Caco-2 (cell line): ENCODE measurements at regions not wholly inside any gene's neighbourhood (a gene's known extent, or its start where the extent isn't known, plus 50 kb on each side); places are given as distances from the start of the nearest gene placed in this dataset.

Source experiments
- BruUV-seq: library from RNA; stranded (reverse); fragments of 400-500 nt; replicated peaks from 2 replicates; lab custom pipeline; 2021; lab: Mats Ljungman, UMichigan
- CTCF ChIA-PET: fragments of 300-600 bp; sonication (Branson Sonifier 250); formaldehyde crosslinking; loops from one replicate; lab custom pipeline; 2022; ENCODE audit warnings: antibody characterized with exemption; lab: Charles Lee
- POLR2A ChIA-PET: fragments of 300-600 bp; sonication (Branson Sonifier 250); formaldehyde crosslinking; loops from one replicate; lab custom pipeline; 2022; ENCODE audit warnings: antibody characterized with exemption; lab: Charles Lee
- DNase-seq, 2 experiments: peaks; one replicate each; pipeline versions ENCODE4 v3.0.0 to v3.0.0-alpha.2; 2020 to 2022
- H3K27me3 ChIP-seq: replicated peaks from 2 replicates; pipeline ENCODE4 v1.6.0; 2011; ENCODE audit warnings: low read length; ENCODE audit not compliant: control insufficient read depth, insufficient read depth
- H3K36me3 ChIP-seq: 2 replicates; pipeline ENCODE4 v1.5.1; 2011; ENCODE audit warnings: low read length; ENCODE audit not compliant: control insufficient read depth, insufficient read depth
- H3K4me1 ChIP-seq: fragments of 250-450 bp; sonication (Bioruptor Pico); 2 replicates; pipeline ENCODE4 v1.5.1; 2020; ENCODE audit warnings: mild to moderate bottlenecking
- H3K4me3 ChIP-seq: 2 replicates; pipeline ENCODE4 v1.5.1; 2011; ENCODE audit warnings: low read depth, mild to moderate bottlenecking, control low read depth, low read length
- H3K9me3 ChIP-seq: fragments of 250-450 bp; sonication (Bioruptor Pico); 2 replicates; pipeline ENCODE4 v1.5.1; 2020; ENCODE audit warnings: mild to moderate bottlenecking, moderate library complexity
- H3K27ac Mint-ChIP-seq: one replicate; pipeline ENCODE4 v1.8.0; 2022; ENCODE audit warnings: mixed read lengths; ENCODE audit not compliant: unreplicated experiment
- H3K27me3 Mint-ChIP-seq: one replicate; pipeline ENCODE4 v1.8.0; 2022; ENCODE audit warnings: mixed read lengths; ENCODE audit not compliant: insufficient read depth, unreplicated experiment
- H3K36me3 Mint-ChIP-seq: one replicate; pipeline ENCODE4 v1.8.0; 2022; ENCODE audit warnings: mild to moderate bottlenecking, mixed read lengths; ENCODE audit not compliant: insufficient read depth, unreplicated experiment
- H3K4me1 Mint-ChIP-seq: one replicate; pipeline ENCODE4 v1.8.0; 2022; ENCODE audit warnings: low read depth, mixed read lengths; ENCODE audit not compliant: unreplicated experiment
- H3K4me3 Mint-ChIP-seq: one replicate; pipeline ENCODE4 v1.8.0; 2022; ENCODE audit warnings: mild to moderate bottlenecking, moderate library complexity, mixed read lengths; ENCODE audit not compliant: unreplicated experiment
- H3K9me3 Mint-ChIP-seq: one replicate; pipeline ENCODE4 v1.8.0; 2022; ENCODE audit warnings: mixed read lengths; ENCODE audit not compliant: unreplicated experiment
- intact Hi-C: fragments of 100-400 bp; cut with micrococcal nuclease; formaldehyde crosslinking; loops from one replicate; pipeline ENCODE4 v1.10.0; 2022; ENCODE audit not compliant: unreplicated experiment
- TF ChIP-seq, protein P1 (sequence below), 2 experiments: fragments of 200-600 bp in 1 of 2; IDR thresholded peaks; 1 replicate in 1 of 2; 2 replicates in 1 of 2; pipeline versions ENCODE4 v1.5.1 to v1.8.0; 2011 to 2022; ENCODE audit warnings: antibody characterized with exemption in 1 of 2, control low read depth in 1 of 2, inconsistent platforms in 1 of 2, low read depth in 1 of 2, low read length in 1 of 2, mild to moderate bottlenecking in 1 of 2, moderate library complexity in 1 of 2; ENCODE audit not compliant: insufficient read depth in 1 of 2, severe bottlenecking in 1 of 2, unreplicated experiment in 1 of 2

GRCh38 chr2:67135208-67135607, 261.9 kb upstream of the ETAA1 start:
- CTCF ChIA-PET: no interaction called here
- H3K27ac Mint-ChIP-seq: no peak overlapping the region
- H3K27me3 Mint-ChIP-seq: peaks cover 3% of the 10 kb centered on the region
- intact Hi-C loops: no loop called here
- POLR2A ChIA-PET: no interaction called here
- no peak overlapping the region for H3K4me3 ChIP-seq
- no peak overlapping the region for H3K4me3 Mint-ChIP-seq
- no peaks in the 10 kb centered on the region for H3K4me1 ChIP-seq
- H3K27me3 ChIP-seq: no peaks in the 10 kb centered on the region
- H3K36me3 Mint-ChIP-seq: no peaks in the 10 kb centered on the region
- TF ChIP-seq, protein P1, sequence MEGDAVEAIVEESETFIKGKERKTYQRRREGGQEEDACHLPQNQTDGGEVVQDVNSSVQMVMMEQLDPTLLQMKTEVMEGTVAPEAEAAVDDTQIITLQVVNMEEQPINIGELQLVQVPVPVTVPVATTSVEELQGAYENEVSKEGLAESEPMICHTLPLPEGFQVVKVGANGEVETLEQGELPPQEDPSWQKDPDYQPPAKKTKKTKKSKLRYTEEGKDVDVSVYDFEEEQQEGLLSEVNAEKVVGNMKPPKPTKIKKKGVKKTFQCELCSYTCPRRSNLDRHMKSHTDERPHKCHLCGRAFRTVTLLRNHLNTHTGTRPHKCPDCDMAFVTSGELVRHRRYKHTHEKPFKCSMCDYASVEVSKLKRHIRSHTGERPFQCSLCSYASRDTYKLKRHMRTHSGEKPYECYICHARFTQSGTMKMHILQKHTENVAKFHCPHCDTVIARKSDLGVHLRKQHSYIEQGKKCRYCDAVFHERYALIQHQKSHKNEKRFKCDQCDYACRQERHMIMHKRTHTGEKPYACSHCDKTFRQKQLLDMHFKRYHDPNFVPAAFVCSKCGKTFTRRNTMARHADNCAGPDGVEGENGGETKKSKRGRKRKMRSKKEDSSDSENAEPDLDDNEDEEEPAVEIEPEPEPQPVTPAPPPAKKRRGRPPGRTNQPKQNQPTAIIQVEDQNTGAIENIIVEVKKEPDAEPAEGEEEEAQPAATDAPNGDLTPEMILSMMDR (IDR thresholded peaks at IDR 0.05; ENCODE audit: insufficient read depth in 1 of 2, low read depth in 1 of 2, low read length in 1 of 2, severe bottlenecking in 1 of 2, unreplicated experiment in 1 of 2): no peak
- DNase-seq: no peak
- 0 out of 2 replicates have a peak, but pooled peaks cover 3% of the 10 kb centered on the region for H3K9me3 ChIP-seq
- no peaks in the 10 kb centered on the region for H3K36me3 ChIP-seq
- peaks cover 7% of the 10 kb centered on the region for H3K4me1 Mint-ChIP-seq
- no TSS peak for BruUV-seq
- no peaks in the 10 kb centered on the region for H3K9me3 Mint-ChIP-seq

DNA sequence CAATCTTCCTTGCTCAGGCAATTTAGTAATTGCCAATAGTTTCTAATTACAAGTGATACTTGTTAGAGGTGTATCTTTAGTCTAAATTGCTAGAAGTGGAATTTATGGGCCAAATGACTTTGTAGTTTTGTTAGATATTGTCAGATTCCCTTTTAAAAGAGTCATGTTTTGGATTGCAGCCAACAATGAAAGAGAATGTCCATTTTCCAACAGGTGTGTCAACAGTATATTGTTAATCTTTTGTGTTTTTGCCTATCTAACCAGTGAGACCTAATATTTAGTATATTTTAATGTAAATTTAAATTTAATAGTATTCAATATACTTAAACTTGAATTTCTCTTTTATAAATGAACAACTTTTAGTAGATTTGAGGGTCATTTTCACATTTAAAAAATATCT, 259.4 kb upstream of the ETAA1 start:
- H3K36me3 Mint-ChIP-seq: no peaks in the 10 kb centered on the region
- H3K27me3 Mint-ChIP-seq: peaks cover 6% of the 10 kb centered on the region
- no peak overlapping the region for H3K4me3 Mint-ChIP-seq
- no TSS peak for BruUV-seq
- Histone ChIP-seq H3K4me3 (no peak overlapping the region), H3K4me1 (no peaks in the 10 kb centered on the region), H3K36me3 (no peaks in the 10 kb centered on the region), H3K9me3 (0 out of 2 replicates have a peak, but pooled peaks cover 3% of the 10 kb centered on the region), H3K27me3 (no peaks in the 10 kb centered on the region)
- H3K9me3 Mint-ChIP-seq: no peaks in the 10 kb centered on the region
- ChIA-PET POLR2A (no interaction called here), CTCF (no interaction called here)
- TF ChIP-seq, protein P1 (IDR thresholded peaks at IDR 0.05; ENCODE audit: insufficient read depth in 1 of 2, low read depth in 1 of 2, low read length in 1 of 2, severe bottlenecking in 1 of 2, unreplicated experiment in 1 of 2): no peak
- intact Hi-C loops: no loop called here
- no peak for DNase-seq
- no peaks in the 10 kb centered on the region for H3K4me1 Mint-ChIP-seq
- no peak overlapping the region for H3K27ac Mint-ChIP-seq

GRCh38 chr2:67142071-67142470, 255.1 kb upstream of the ETAA1 start:
- no peaks in the 10 kb centered on the region for H3K9me3 Mint-ChIP-seq
- no peaks in the 10 kb centered on the region for H3K4me1 Mint-ChIP-seq
- no peak overlapping the region for H3K27ac Mint-ChIP-seq
- no peaks in the 10 kb centered on the region for H3K36me3 Mint-ChIP-seq
- DNase-seq: no peak
- Histone ChIP-seq H3K9me3 (no peaks in the 10 kb centered on the region), H3K36me3 (no peaks in the 10 kb centered on the region), H3K4me3 (no peak overlapping the region), H3K27me3 (no peaks in the 10 kb centered on the region), H3K4me1 (no peaks in the 10 kb centered on the region)
- POLR2A ChIA-PET: no interaction called here
- BruUV-seq: no TSS peak
- intact Hi-C loops: no loop called here
- CTCF ChIA-PET: no interaction called here
- H3K4me3 Mint-ChIP-seq: no peak overlapping the region
- peaks cover 6% of the 10 kb centered on the region for H3K27me3 Mint-ChIP-seq
- TF ChIP-seq, protein P1 (IDR thresholded peaks at IDR 0.05; ENCODE audit: insufficient read depth in 1 of 2, low read depth in 1 of 2, low read length in 1 of 2, severe bottlenecking in 1 of 2, unreplicated experiment in 1 of 2): no peak
